Amygdala (tissue), 56 donors: ENCODE measurements at regions not wholly inside any gene's neighbourhood (a gene's known extent, or its start where the extent isn't known, plus 50 kb on each side); places are given as distances from the start of the nearest gene placed in this dataset.
"Not testable (repeated sequence)": the region's sequence is repeated elsewhere in the genome, so short reads cannot be mapped to it uniquely, and the experiment has no call there.

Source experiments
- DNase-seq, 56 donors: peaks; one replicate each; lab custom pipeline; 2025; lab: John Stamatoyannopoulos, UW

DNA sequence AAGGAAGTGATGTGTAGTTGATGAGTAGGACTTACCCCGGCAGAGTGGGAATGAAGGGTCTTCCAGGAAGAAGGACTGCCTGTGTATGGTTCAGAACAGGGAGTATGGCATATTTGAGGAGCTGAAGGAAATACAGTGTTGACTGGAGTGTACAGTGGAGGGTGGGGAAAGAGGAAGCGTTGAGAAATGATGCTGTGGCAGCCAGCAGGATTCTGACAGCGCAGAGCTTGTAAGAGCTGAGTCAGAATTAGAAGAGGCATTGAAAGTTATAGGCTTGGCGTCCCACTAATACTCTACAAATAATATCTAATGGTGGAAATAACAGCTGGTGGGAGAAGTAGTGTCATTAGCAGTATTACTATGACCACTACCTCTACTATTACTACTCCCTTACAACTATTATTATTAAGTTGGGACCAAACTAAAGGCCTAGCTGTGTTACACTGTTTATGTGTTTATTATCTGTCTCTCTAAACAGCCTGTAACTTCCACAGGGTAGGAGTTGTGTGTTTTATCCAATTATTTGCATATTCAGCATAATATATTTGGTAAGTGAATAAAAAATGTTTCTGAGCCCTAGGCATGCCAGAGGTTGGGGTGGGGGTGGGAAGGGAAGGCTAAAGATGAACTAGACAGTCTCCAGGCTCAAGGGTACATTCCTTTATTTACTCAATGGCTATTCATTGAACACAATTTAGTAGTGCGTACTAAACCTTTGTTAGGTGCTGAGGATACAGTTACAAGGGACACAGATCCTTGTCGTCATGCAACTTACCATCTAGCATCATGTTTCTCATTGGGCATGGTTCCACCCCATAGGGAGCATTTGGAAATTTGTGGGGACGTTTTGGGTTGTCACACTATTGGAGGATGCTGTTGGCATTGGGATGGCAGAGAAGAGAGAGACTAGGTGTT lies 428.8 kb upstream of the ONECUT1 start:
- DNase-seq, result no peak

- no peak for DNase-seq
Measured at GRCh38 chr15:53216036-53216435, 425.9 kb upstream of the ONECUT1 start.

- no peak for DNase-seq
Measured at GRCh38 chr15:53213336-53213735, 423.2 kb upstream of the ONECUT1 start.

DNA sequence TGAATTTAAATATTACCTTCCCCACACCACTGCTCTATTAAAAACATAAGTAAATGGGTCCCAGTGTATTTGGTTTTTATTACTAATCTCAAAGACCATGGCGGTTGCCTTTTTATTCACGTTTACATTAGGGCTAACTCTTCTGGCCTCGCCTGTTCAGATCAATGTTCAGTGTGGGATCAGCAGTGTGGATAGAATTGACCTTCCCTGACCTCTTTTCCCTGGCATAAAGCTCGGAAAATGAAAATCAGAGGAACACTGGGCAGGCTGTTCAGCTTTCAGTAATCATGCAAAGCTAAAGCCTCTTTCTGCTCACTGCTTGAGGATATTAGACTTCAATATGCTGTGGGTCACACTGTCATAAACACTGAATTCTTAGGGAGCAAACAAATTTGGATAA lies 422.6 kb upstream of the ONECUT1 start:
- no peak for DNase-seq

DNA sequence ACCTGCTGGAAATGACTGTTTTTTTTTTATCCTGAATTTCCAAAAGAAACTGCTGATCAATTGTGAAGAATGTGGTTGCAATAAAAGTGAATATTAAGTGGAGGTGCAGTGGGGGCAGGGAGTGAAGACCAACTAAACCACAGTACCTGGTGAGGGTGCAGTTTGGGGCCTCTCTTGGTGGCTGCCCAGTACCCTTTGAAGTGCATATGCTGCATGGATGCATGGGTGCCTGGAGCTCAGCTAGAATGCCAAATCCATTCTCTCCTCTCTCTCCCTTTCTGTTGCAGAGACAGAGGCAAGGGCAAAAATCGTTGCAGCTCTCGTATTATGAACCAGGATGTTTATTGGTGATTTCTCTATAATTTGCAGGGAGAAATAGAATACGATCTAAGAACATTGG lies 420.5 kb upstream of the ONECUT1 start:
- no peak for DNase-seq

- no peak for DNase-seq
Measured at GRCh38 chr15:53209396-53210042, 419.4 kb upstream of the ONECUT1 start.

DNA sequence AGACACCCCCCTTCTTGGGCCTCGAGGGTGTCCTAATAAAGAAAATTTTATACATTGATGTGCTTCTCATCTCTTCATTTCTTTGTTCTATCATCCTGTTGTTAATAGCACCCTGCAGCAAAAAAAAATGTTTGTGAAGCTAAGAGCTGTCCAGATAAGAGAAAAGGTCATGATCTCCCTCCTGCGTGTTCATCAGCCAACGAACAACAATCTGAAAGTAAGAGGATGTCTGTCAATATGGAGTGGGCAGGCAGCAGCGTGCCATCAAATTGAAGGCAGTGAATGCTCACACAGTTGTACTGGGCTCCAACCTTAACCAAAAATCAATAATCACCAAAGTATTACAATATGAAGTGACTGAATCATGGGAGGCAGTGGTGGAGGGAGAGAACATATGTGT lies 418.6 kb upstream of the ONECUT1 start:
- DNase-seq, result no peak

DNA sequence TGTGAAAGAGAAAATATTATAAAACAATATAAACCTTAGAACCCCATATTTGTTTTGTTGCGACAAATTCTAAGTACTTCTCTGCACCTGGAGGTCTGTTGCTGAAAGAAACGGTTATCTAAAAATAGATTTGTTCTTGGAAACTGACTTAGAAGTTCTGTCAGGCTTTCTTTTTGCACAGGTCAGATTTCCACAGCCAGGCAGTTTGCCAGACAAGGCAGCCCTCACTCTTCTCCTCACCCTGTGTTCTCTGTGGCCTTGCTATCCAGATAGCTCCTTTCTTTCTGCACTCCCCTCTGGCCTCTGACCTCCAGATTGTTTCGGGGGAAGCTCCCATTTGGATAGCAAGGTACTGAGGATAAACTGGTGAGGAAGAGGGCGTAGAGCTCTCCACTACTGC lies 413.3 kb upstream of the ONECUT1 start:
- no peak for DNase-seq

DNA sequence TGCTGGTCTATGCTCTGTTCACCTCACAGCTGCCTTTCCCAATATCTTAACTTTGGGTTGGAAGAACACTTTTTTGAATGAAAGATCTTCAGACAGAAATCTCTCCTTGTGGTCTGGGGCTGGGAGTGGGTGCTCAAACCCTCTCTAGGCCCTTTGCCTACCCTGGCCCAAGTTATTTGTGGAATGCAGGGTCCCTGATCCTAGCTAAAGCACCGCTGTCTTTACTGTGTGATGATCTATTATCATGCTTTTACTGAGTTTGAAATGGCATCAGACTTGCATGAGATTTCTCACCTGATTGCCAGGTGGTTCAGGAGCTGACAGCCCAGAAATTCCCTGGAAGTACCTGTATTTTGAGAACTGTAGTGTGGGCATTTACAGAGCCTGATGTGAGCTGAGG lies 412.7 kb upstream of the ONECUT1 start:
- DNase-seq, result no peak

GRCh38 chr15:53197426-53197839 lies 407.3 kb upstream of the ONECUT1 start:
- peak in 49 of 56 donors; percentile 1 to 71 (median 19) for DNase-seq

GRCh38 chr15:53196788-53197187 lies 406.7 kb upstream of the ONECUT1 start:
- DNase-seq, result no peak

DNA sequence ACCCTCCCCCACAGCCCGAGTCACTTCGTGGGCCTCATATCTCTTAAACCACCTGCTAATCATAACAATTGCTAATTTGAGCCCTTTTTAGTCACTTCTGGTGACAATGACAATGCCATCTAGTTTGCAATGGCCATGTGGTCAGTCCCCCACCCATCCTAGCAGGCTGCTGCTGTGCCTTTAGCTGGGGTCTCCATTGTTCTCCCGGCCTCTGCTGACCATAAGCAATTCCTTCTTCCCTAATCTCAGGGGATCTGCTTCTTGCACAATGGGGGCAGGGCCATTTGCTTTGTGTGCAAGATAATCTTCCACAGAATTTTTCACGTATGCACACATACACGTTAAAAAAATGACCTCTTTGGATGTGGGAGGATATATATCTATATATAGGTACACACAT lies 406.1 kb upstream of the ONECUT1 start:
- DNase-seq, result no peak

GRCh38 chr15:53193149-53193548 lies 403.0 kb upstream of the ONECUT1 start:
- no peak for DNase-seq

DNA sequence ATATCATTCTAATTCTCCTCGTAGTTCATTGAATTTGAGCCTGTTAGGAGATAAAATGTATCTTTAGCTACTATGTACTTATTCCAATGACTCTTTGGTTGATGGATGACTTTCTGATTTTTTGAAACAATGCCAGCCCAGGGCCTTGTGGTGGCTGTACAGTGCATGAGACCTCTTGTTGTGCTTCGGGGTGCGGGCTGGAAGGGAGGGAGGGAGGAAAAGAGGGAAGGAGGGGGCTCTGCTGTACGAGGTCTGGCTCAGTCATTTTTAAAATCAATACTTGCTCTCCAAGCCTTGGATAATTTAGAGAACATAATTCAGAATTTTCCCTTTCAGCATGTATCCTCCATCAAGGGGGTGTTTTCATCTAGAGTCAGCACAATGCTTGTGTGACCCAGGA lies 399.7 kb upstream of the ONECUT1 start:
- no peak for DNase-seq

DNA sequence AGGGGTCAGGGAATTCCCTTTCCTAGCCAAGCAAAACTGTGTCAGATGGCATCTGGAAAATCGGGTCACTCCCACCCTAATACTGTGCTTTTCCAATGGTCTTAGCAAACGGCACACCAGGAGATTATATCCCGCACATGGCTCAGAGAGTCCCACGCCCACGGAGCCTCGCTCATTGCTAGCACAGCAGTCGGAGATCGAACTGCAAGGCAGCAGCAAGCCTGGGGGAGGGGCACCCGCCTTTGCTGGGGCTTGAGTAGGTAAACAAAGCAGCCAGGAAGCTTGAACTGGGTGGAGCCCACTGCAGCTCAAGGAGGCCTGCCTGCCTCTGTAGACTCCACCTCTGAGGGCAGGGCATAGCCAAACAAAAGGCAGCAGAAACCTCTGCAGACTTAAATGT lies 393.3 kb upstream of the ONECUT1 start:
- not testable (repeated sequence) for DNase-seq

- no peak for DNase-seq
Measured at GRCh38 chr15:53171571-53171970, 381.4 kb upstream of the ONECUT1 start.

DNA sequence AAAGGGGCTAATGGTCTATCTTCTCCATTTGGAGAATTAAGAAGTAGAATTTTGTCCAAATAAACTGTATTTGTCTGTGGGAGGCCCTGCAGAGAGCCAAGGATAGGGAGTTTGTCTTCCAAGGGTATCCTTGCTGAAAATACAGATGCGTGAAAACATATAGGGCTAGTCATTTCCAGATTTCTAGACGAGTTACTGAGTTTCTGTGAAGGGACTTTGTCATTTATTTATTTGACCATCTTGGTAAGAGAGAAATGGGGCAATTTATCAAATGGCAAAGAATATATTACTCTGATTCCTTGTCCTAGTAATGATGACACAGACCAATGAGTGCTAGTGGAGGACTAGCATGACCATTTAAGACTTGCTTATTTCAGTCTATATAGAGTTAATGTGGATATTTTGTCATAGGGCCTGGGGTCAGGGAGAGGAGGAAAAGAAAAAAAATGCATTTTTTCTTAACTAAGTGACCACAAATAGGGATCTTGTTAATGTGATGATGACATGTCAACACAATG lies 376.6 kb upstream of the ONECUT1 start:
- DNase-seq, result no peak

DNA sequence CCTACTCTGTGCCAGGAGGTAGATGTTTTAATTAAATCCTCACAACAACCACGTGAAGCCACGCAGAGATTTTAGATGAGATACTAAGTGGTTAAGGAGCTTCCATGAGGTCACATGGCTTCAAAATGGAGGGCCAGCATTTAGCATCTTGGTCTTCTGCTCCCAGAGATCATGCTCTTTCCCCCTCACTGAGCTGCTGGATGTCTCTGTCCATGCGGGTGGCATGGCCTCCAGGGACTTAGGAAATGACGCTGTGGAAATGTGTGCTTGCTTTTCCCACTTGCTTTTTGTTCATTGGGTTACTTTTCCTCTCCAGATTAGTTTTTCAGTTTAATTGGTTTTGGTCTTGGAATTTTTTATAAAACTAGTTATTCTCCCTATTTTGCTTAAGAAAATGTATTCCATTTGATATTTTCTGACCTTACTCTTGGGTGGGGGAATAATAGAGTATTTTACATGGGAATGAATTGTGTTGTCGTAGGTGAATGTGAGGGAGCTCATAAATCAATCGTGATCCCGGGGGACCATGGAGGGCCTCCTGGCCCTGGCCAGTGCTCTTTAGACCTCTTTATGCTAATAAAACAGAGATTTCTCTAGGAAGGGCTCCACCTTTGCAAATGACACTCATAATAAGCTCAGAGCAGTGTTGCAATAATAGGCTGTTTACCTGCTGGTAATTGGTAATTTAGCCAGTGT lies 376.0 kb upstream of the ONECUT1 start:
- DNase-seq, result no peak

GRCh38 chr15:53160092-53160704 lies 370.1 kb upstream of the ONECUT1 start:
- peak in 1 of 56 donors; percentile 1 for DNase-seq

DNA sequence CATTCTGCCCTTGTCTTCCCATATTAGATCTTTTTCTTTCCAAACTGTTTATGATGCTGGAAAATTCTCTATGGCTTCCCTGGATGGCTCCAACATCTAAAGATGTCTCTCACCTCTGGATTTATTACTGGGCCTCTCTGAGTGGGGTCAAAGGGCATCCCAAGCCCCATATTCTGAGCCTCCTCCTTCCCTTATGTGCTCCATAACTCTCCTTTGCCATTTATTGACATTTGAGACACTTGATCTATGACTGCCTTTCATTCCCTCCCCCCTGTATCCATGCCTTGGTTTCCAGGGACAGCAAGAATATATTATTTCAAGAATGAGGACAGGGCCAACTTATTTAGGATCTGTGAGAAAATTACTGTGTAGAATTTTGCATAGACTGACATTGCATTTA lies 369.3 kb upstream of the ONECUT1 start:
- no peak for DNase-seq

DNA sequence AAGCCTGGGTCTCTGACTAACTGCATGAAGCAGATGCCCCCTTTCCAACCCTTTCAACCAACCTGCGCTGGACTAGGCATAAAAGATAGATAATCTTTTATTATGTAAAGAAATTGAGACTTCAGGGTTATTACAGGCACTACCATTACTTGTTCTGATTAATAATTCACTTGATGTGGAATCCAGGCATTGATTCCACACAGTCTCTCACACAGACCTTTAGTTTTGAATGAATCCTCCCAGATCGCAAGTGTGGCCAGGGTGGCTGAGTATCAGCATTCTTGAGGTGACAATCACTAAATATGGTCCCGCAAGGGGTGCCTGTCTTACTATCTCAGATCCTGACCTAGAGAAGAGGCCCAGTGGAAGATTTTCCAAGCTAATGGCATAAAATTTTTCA lies 368.9 kb upstream of the ONECUT1 start:
- no peak for DNase-seq
